ENCODE measurements at regions not wholly inside any gene's neighbourhood (a gene's known extent, or its start where the extent isn't known, plus 50 kb on each side); places are given as distances from the start of the nearest gene placed in this dataset.
"Not testable (repeated sequence)": the region's sequence is repeated elsewhere in the genome, so short reads cannot be mapped to it uniquely, and the experiment has no call there.

GRCh38 chr1:228611707-228612106, 123.6 kb upstream of the RHOU start:
- not testable (repeated sequence) for DNase-seq

- not testable (repeated sequence) for DNase-seq
Observed at GRCh38 chr1:228622002-228622716, 113.1 kb upstream of the RHOU start.

GRCh38 chr1:228626481-228626880, 108.8 kb upstream of the RHOU start:
- not testable (repeated sequence) for DNase-seq

GRCh38 chr1:228632858-228633257, 102.4 kb upstream of the RHOU start:
- DNase-seq = not testable (repeated sequence)

- not testable (repeated sequence) for DNase-seq
Observed at GRCh38 chr1:228635304-228635703, 100.0 kb upstream of the RHOU start.

GRCh38 chr1:228637529-228637928, 97.8 kb upstream of the RHOU start:
- DNase-seq = not testable (repeated sequence)

DNA sequence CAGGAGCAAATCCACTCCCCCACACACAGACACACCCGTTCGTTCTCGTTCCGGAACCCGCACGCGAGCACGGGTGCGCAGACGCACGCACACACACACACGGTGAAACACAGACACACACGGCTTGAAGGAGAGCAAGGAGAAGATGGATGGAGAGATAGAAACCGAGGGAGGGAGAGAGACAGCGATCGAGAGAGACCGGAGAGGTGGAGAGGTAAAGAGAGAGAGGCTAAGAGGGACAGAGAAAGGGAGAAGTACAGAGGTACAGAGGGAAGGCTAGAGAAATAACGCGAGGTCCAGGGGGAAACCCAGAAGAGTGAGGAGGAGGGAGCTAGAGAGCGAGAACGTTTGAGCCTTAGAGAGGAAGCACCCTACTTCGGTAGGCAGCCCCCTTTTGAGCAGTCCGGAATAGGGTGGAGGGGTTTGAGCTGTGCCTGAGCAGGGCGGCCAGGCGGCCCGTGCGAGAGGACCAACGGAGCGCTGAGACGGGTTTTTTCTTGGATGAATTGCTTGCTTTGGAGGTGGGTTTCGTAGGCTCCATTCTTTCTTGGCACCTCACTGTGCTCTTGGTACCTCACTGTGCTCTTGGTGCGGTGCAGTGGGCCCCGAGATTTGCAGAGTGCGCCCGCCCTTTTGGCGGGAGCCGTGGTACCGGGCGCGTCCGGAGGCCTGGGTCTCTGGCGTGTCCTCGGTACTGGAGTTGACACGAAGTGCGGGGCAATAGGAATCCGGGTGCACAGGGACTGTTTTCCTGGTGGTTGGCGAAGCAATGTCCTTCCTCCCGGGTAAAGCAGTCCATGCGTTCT, 88.4 kb upstream of the RHOU start:
- peak; percentile 32 for DNase-seq

DNA sequence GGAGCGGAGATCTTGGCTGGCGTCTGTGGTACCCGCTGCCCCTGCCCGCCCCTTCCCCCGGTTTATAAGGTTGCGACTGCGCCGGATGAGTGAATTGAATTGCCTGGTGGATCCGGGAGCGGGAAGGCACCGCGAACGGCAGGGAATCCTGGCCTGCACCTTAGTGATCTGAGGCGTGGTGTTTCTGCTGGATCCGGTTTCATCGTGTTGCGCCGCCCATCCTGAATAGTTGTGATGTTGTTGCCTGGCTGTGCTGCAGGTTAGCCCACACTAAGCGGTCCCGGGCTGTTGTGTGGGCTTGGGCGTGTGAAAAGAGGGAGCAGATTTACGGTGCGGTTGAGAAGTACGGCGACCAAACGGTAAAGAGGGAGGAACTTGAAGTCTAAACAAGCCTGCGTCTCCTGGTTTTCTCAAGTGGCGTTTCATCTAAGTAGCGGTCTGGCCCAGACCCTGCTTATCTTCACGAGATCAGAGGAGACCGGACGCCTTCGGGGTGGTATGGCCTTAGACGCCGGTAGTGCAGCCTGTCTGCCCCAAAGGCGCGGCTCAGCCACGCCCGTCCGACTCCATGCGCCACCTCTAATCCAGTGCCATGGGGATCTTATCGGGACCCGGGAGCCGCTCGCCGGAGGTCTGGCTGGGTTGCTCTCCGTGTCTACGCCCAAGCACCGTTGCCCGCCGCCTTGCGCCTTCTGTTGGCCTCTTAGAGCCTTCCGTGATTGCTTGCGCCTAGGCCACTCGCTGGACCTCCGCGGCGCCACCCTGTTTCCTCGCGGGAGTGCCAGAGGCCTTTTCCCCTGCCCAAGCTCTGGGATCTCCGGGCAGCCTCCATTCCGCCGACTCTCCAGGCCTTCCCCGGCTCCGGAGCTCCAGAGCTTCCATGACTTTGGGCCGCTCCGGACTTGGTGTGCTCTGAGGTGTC, 87.5 kb upstream of the RHOU start:
- no peak for DNase-seq

DNA sequence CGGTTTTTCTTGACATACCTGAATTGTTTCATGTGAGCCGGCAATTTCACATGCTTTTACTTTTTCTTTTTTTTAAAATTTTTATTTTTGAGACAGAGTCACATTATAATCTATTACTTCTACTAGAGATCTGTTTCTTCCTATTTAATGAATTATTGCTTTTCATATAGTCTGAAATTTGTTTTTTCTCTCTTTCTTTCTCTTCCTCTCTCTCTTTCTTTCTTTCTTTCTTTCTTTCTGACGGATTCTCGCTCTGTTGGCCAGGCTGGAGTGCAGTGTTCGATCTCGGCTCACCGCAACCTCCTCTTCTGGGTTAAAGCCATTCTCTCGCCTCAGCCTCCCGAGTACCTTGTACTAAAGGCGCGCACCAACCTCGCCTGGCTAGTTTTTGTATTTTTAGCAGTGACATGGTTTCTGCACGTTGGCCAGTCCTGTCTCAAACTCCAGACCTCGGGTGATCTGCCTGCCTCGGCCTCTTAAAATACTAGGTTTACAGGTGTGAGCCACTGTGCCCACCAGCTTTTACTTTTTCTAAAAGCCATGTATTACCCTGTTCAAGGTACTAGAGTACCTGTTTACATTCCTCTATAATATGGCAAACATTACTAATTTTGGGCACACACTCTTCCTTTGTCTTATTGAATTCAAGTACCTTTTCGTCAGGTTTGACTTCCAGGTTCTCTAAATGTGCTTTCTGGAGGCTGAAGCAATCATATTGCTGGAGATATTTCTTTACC, 86.5 kb upstream of the RHOU start:
- no peak for DNase-seq

- no peak for DNase-seq
Observed at GRCh38 chr1:228650141-228650540, 85.1 kb upstream of the RHOU start.

- no peak for DNase-seq
Observed at GRCh38 chr1:228650946-228651345, 84.3 kb upstream of the RHOU start.

DNA sequence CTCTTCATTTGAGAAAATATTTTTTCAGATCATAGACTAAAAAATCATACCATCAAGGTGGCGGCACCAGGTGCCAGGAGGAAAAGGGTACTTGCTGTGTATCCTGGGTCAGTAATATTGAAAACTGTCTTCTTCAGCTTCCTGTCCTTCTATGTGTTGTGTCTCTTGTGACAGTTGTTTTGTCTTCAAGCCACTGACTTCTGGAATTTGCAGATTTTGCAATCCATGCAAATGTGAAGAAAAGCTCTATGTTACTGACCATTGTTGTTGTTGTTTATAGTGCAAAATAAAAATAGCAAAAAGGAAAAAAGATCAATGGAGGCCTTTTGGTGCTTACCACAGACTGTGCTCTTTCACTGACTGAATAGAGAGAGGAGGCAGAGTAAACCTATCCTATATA, 83.2 kb upstream of the RHOU start:
- DNase-seq = no peak

DNA sequence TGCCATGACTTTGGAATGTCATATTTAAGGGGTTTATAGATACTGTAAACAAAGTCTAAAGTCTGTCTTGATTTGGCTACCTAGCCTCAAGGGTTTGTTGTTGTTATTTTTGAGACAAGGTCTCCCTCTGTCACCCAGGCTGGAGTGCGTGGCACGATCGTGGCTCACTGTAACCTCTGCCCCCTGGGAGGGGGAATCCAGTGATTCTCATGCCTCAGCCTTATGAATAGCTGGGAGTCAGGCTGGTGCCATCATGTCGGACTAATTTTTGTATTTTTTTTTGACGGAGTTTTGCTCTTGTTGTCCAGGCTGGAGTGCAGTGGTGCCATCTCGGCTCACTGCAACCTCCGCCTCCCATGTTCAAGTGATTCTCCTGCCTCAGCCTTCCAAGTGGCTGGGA, 82.2 kb upstream of the RHOU start:
- not testable (repeated sequence) for DNase-seq

GRCh38 chr1:228653748-228654147, 81.5 kb upstream of the RHOU start:
- no peak for DNase-seq

DNA sequence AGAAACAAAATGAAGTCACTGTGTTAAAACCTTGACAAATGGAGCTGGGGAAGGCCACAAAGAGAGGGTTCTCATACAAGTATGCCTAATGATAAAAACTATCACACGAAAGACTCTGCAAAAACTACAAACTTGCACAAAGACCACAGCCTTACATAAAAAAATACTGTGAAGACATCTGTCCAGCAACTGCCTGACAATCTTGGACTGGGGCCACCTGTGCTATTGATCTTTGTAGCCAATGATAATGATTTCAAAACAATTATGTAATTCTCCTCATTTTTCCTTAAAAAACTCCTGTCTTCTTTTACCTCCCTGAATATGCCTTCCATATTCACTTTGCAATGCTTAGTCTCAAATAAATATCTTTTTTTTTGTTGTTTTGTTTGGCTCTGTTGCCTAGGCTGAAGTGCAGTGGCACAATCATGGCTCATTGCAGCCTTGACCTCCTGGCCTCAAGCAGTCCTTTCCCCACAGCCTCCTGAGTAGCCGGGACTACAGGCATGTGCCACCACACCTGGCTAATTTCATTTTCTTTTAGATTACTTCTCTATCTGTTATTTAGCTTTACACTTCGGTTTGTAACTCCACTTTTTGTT, 79.4 kb upstream of the RHOU start:
- no peak for DNase-seq

GRCh38 chr1:228662007-228662689, 73.1 kb upstream of the RHOU start:
- not testable (repeated sequence) for DNase-seq

DNA sequence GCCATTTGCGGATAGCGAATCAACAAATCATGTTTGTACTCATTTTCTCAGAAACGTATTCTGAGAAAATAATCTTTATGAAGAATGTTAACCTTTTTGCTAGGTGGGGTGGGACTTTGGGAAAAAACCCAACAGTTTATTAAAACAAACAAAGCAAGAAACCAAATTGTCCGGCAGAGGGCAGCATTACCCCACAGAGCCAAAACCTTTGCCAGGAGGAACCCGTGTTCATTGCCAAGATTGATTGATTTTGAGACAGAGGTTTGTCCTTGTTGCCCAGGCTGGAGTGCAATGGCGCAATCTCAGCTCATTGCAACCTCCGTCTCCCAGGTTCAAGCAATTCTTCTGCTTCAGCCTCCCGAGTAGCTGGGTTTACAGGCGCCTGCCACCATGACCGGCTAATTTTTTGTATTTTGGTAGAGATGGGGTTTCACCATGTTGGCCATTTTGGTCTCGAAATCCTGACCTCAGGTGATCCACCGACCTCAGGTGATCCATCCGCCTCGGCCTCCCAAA, 70.8 kb upstream of the RHOU start:
- peak; percentile 76 for DNase-seq

GRCh38 chr1:228666686-228667623, 68.3 kb upstream of the RHOU start:
- no peak for DNase-seq

DNA sequence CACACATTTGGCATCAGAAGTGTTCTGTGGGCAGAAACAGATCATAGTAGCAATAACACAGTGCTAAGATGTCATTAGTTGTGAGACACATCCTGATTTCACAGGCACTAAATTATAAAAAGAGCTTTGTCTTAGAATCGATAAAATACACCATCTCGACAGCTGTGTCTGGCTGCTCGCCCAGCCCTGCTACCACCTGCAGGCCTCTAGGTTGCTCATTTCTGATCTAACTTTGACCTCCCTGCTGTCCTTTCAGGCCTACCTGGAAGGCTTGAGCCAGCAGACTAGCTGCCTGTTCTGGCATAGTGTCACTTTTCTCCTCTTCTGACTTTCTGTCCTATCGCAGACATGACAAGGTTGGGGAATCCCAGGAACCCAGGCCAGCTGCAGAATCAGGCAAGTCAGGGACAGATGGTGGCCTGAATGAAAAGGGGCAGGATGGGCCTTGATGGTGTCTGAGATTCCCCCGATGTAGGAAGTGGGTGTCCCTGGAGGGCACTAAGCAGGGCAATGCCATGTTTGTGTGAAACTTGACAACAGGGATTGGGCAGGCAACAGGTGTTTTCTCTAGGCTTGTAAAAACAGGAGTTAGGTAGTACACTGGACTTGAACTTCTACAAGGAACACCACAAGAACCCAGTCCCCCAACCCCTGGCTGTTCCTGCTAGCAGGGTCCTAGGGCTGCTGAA, 66.6 kb upstream of the RHOU start:
- DNase-seq = no peak
